Progenitor cell of endocrine pancreas (in vitro differentiated cells): ENCODE measurements at regions not wholly inside any gene's neighbourhood (a gene's known extent, or its start where the extent isn't known, plus 50 kb on each side); places are given as distances from the start of the nearest gene placed in this dataset.

ENCODE experiments used
- DNase-seq: peaks from one replicate; pipeline ENCODE4 v3.0.0; 2021; ENCODE audit warnings: low spot score; ENCODE audit not compliant: unreplicated experiment
- H3K27ac Mint-ChIP-seq: 2 replicates; pipeline ENCODE4 v1.8.0; 2021; ENCODE audit warnings: mild to moderate bottlenecking, moderate library complexity, mixed read lengths
- H3K27me3 Mint-ChIP-seq: 2 replicates; pipeline ENCODE4 v1.8.0; 2021; ENCODE audit warnings: mixed read lengths
- H3K36me3 Mint-ChIP-seq: 2 replicates; pipeline ENCODE4 v1.8.0; 2022; ENCODE audit warnings: mixed read lengths; ENCODE audit not compliant: insufficient read depth
- H3K4me1 Mint-ChIP-seq: 2 replicates; pipeline ENCODE4 v1.8.0; 2021; ENCODE audit warnings: low read depth, mixed read lengths
- H3K4me3 Mint-ChIP-seq: 2 replicates; pipeline ENCODE4 v1.8.0; 2021; ENCODE audit warnings: low read depth, mild to moderate bottlenecking, moderate library complexity, mixed read lengths
- H3K9me3 Mint-ChIP-seq: 2 replicates; pipeline ENCODE4 v1.8.0; 2021; ENCODE audit warnings: low read depth, mixed read lengths
- CTCF ChIP-seq: fragments of 200-600 bp; sonication (generic); IDR thresholded peaks from one replicate; pipeline ENCODE4 v1.5.0; 2021; ENCODE audit warnings: antibody characterized with exemption, mild to moderate bottlenecking; ENCODE audit not compliant: unreplicated experiment

DNA sequence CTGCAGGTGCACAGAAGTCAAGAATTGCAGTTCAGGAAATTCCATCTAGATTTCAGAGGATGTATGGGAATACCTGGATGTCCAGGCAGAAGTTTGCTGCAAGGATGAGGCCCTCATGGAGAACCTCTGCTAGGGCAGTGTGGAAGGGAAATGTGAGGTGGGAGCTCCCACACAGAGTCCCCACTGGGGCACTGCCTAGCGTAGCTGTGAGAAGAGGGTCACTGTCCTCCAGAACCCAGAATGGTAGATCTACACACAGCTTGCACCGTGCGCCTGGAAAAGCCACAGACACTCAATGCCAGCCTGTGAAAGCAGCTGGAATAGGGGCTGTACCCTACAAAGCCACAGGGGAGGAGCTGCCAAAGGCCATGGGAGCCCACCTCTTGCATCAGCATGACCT lies 681.4 kb downstream of the EPHA7 start:
- DNase-seq, result no peak
- no peaks in the 10 kb centered on the region for H3K27me3 Mint-ChIP-seq
- H3K9me3 Mint-ChIP-seq, result peaks cover 16% of the 10 kb centered on the region
- no peaks in the 10 kb centered on the region for H3K36me3 Mint-ChIP-seq
- no peaks in the 10 kb centered on the region for H3K4me1 Mint-ChIP-seq
- no peak overlapping the region for H3K27ac Mint-ChIP-seq
- TF ChIP-seq CTCF, result no peak
- no peak overlapping the region for H3K4me3 Mint-ChIP-seq

DNA sequence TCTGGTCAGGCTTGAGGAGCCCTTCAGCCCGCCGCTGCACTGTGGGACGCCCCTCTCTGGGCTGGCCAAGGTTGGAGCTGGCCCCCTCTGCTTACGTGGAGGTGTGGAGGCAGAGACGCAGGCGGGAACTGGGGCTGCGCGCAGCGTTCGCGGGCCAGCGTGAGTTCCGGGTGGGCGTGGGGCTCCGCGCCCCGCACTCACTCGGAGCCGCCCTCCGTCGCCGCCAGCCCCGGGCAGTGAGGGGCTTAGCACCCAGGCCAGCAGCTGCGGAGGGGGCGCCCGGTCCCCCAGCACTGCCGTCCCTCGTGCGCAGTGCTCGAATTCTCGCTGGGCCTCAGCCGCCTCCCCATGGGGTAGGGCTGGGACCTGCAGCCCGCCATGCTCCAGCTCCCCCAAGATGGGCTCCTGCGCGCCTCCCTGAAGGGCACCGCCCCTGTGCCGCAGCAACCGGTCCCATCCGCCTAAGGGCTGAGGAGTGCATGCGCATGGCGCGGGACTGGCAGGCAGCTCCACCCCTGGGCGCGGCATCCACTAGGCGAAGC lies 695.9 kb downstream of the EPHA7 start:
- Mint-ChIP-seq H3K4me1 (no peaks in the 10 kb centered on the region), H3K36me3 (no peaks in the 10 kb centered on the region), H3K4me3 (no peak overlapping the region), H3K27me3 (no peaks in the 10 kb centered on the region), H3K27ac (no peak overlapping the region), H3K9me3 (peaks cover 6% of the 10 kb centered on the region)
- no peak for DNase-seq
- no peak for TF ChIP-seq CTCF

DNA sequence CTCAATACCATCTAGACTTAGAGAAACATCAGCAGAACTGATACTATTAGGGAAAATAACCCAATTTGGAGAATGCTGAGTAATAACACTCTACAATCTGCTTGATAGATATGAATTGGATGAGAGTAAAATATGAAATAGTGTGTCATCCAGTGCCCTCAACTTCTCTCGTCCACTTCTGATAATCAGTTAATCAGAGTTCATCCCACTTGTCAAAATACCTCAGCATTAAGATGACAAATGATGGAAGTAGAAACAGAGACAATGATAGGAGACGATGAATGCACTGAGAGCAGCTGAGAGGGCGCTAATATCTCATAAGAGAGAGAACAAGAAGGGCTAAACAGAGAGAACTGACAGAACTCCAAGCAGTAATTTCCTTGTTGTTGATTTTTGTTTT lies 699.6 kb downstream of the EPHA7 start:
- H3K9me3 Mint-ChIP-seq, result peaks cover 6% of the 10 kb centered on the region
- no peaks in the 10 kb centered on the region for H3K36me3 Mint-ChIP-seq
- no peak for TF ChIP-seq CTCF
- H3K27ac Mint-ChIP-seq, result no peak overlapping the region
- no peaks in the 10 kb centered on the region for H3K4me1 Mint-ChIP-seq
- no peak overlapping the region for H3K4me3 Mint-ChIP-seq
- no peak for DNase-seq
- H3K27me3 Mint-ChIP-seq, result no peaks in the 10 kb centered on the region

DNA sequence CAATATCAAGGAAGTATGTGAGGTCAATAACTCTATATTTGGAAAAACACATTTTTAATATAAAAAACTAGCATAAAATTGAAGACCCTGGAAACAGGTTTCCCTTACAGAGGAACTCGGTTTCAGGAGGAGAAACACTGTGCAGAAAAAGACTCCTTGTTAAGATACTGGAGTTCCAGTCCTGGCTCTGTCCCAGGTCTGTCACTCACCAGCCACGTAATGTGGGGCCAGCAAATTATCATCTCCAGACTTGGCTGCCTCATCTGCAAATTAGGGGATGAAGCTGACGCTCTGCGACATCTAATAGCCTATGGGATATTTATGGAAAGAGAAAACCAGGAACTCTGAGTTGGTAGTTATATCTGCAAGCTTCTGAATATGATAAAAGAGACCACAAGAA lies 702.7 kb downstream of the EPHA7 start:
- TF ChIP-seq CTCF, result no peak
- DNase-seq, result no peak
- H3K9me3 Mint-ChIP-seq, result peaks cover 3% of the 10 kb centered on the region
- H3K27ac Mint-ChIP-seq, result no peak overlapping the region
- H3K27me3 Mint-ChIP-seq, result no peaks in the 10 kb centered on the region
- H3K4me3 Mint-ChIP-seq, result no peak overlapping the region
- no peaks in the 10 kb centered on the region for H3K36me3 Mint-ChIP-seq
- no peaks in the 10 kb centered on the region for H3K4me1 Mint-ChIP-seq

- H3K4me1 Mint-ChIP-seq, result no peaks in the 10 kb centered on the region
- H3K27me3 Mint-ChIP-seq, result no peaks in the 10 kb centered on the region
- no peak for TF ChIP-seq CTCF
- H3K36me3 Mint-ChIP-seq, result no peaks in the 10 kb centered on the region
- no peak overlapping the region for H3K4me3 Mint-ChIP-seq
- peaks cover 3% of the 10 kb centered on the region for H3K9me3 Mint-ChIP-seq
- DNase-seq, result no peak
- no peak overlapping the region for H3K27ac Mint-ChIP-seq
Observed at GRCh38 chr6:92715991-92716390, 703.4 kb downstream of the EPHA7 start.
